Tibial nerve (tissue), 3 donors: ENCODE measurements at regions not wholly inside any gene's neighbourhood (a gene's known extent, or its start where the extent isn't known, plus 50 kb on each side); places are given as distances from the start of the nearest gene placed in this dataset.

Experiments used
- CTCF ChIP-seq, 5 experiments: fragments of 200-600 bp in 3 of 5; fragments of 450-650 bp in 2 of 5; sonication (generic) in 3 of 5; IDR thresholded peaks; one replicate each; pipeline ENCODE4 v1.5.1; 2016 to 2019; ENCODE audit warnings: antibody characterized with exemption in 5 of 5, mild to moderate bottlenecking in 3 of 5, moderate library complexity in 2 of 5
- POLR2A ChIP-seq, 2 donors: fragments of 450-650 bp; IDR thresholded peaks; one replicate each; pipeline ENCODE4 v1.6.1; 2017; ENCODE audit warnings: antibody characterized with exemption in 2 of 2, mild to moderate bottlenecking in 2 of 2, moderate library complexity in 2 of 2

GRCh38 chr9:82512728-82513127 is 524.2 kb downstream of the SPATA31D1 start:
- TF ChIP-seq CTCF (IDR thresholded peaks at IDR 0.05) = no peak
- TF ChIP-seq POLR2A (IDR thresholded peaks at IDR 0.05) = no peak
